PC-9 (cell line): ENCODE measurements at regions not wholly inside any gene's neighbourhood (a gene's known extent, or its start where the extent isn't known, plus 50 kb on each side); places are given as distances from the start of the nearest gene placed in this dataset.

Source experiments
- BruUV-seq: library from RNA; stranded (reverse); fragments of 400-500 nt; replicated peaks from 2 replicates; lab custom pipeline; 2021; lab: Mats Ljungman, UMichigan
- CTCF ChIA-PET: fragments of 300-600 bp; sonication (Branson Sonifier 250); formaldehyde crosslinking; loops from one replicate; lab custom pipeline; 2022; ENCODE audit warnings: antibody characterized with exemption; lab: Charles Lee
- POLR2A ChIA-PET: fragments of 300-600 bp; sonication (Branson Sonifier 250); formaldehyde crosslinking; loops from one replicate; lab custom pipeline; 2022; ENCODE audit warnings: antibody characterized with exemption; ENCODE audit not compliant: unreplicated experiment; lab: Charles Lee
- DNase-seq, 2 experiments: peaks; one replicate each; pipeline versions ENCODE4 v3.0.0 to v3.0.0-alpha.2; 2015 to 2022; ENCODE audit warnings: mixed read lengths in 1 of 2
- H2AFZ ChIP-seq: fragments of 200-600 bp; sonication (generic); 2 replicates; pipeline ENCODE4 v1.8.1; 2017; ENCODE audit warnings: antibody characterized with exemption
- H3F3A ChIP-seq: fragments of 200-600 bp; sonication (generic); 2 replicates; pipeline ENCODE4 v1.8.1; 2017; ENCODE audit warnings: antibody characterized with exemption, mild to moderate bottlenecking, low read depth; ENCODE audit not compliant: insufficient read depth
- H3K27ac ChIP-seq: fragments of 200-600 bp; sonication (generic); 2 replicates; pipeline ENCODE4 v1.6.1; 2016; ENCODE audit warnings: mixed run types
- H3K27me3 ChIP-seq: fragments of 200-600 bp; sonication (generic); 2 replicates; pipeline ENCODE4 v1.6.1; 2016; ENCODE audit warnings: low read depth, mixed run types; ENCODE audit not compliant: insufficient read depth
- H3K36me3 ChIP-seq: fragments of 200-600 bp; sonication (generic); 2 replicates; pipeline ENCODE4 v1.6.1; 2016; ENCODE audit warnings: low read depth, mixed run types
- H3K4me1 ChIP-seq: fragments of 200-600 bp; sonication (generic); replicated peaks from 2 replicates; pipeline ENCODE4 v1.6.1; 2016; ENCODE audit warnings: mixed run types; ENCODE audit not compliant: insufficient read depth
- H3K4me2 ChIP-seq: fragments of 200-600 bp; sonication (generic); 2 replicates; pipeline ENCODE4 v1.6.1; 2017; ENCODE audit warnings: mixed run types
- H3K4me3 ChIP-seq: fragments of 200-600 bp; sonication (generic); 2 replicates; pipeline ENCODE4 v1.6.1; 2016; ENCODE audit warnings: mixed run types
- H3K79me2 ChIP-seq: fragments of 200-600 bp; sonication (generic); 2 replicates; pipeline ENCODE4 v1.6.1; 2017; ENCODE audit warnings: low read depth, mixed run types
- H3K9me2 ChIP-seq: fragments of 200-600 bp; sonication (generic); 2 replicates; pipeline ENCODE4 v1.8.1; 2017; ENCODE audit warnings: mild to moderate bottlenecking; ENCODE audit not compliant: insufficient read depth
- H3K9me3 ChIP-seq: fragments of 200-600 bp; sonication (generic); 2 replicates; pipeline ENCODE4 v1.8.1; 2016; ENCODE audit warnings: low read depth; ENCODE audit not compliant: insufficient read depth
- H4K20me1 ChIP-seq: fragments of 200-600 bp; sonication (generic); 2 replicates; pipeline ENCODE4 v1.8.1; 2017; ENCODE audit not compliant: insufficient read depth
- CTCF ChIP-seq: fragments of 200-600 bp; sonication (generic); conservative IDR thresholded peaks from 2 replicates; pipeline ENCODE4 v1.6.1; 2017; ENCODE audit warnings: mixed run types, antibody characterized with exemption, mild to moderate bottlenecking, moderate library complexity
- EZH2 ChIP-seq: fragments of 200-600 bp; sonication (generic); IDR thresholded peaks from 2 replicates; pipeline ENCODE4 v1.8.0; 2017; ENCODE audit warnings: antibody characterized with exemption, low read depth
- intact Hi-C: fragments of 100-400 bp; cut with micrococcal nuclease; formaldehyde crosslinking; loops from one replicate; pipeline ENCODE4 v1.10.0; 2022; ENCODE audit not compliant: unreplicated experiment

- no peaks in the 10 kb centered on the region for H3K27me3 ChIP-seq
- ChIA-PET POLR2A (interaction anchor here (0.6 to 0.7 kb wide), 2 partner anchors 104 to 312 kb away, joined by 4 to 5 read pairs; no protein-coding TSS in a partner anchor), CTCF (no interaction called here)
- no peak overlapping the region for H3K4me3 ChIP-seq
- no peaks in the 10 kb centered on the region for H3K36me3 ChIP-seq
- H4K20me1 ChIP-seq = no peaks in the 10 kb centered on the region
- intact Hi-C loops = loop anchor here (10.0 kb wide), 2 partner anchors 102 to 322 kb away; no protein-coding TSS in a partner anchor
- no peaks in the 10 kb centered on the region for H3K79me2 ChIP-seq
- no peak for DNase-seq
- no peak overlapping the region for H3K27ac ChIP-seq
- peaks cover 17% of the 10 kb centered on the region for H3K4me1 ChIP-seq
- H3K9me3 ChIP-seq = no peaks in the 10 kb centered on the region
- no peak overlapping the region for H2AFZ ChIP-seq
- no peaks in the 10 kb centered on the region for H3K9me2 ChIP-seq
- no TSS peak for BruUV-seq
- TF ChIP-seq EZH2 = no peak
- TF ChIP-seq CTCF = no peak
- peaks cover 16% of the 10 kb centered on the region; the same call in 1 of the 2 replicates for H3F3A ChIP-seq
- no peak overlapping the region for H3K4me2 ChIP-seq
Measured at GRCh38 chr18:22666411-22666940, 248.8 kb upstream of the CTAGE1 start.

- TF ChIP-seq EZH2 = no peak
- TF ChIP-seq CTCF = no peak
- Histone ChIP-seq H3K4me3 (no peak overlapping the region), H3F3A (peaks cover 16% of the 10 kb centered on the region; the same call in 1 of the 2 replicates), H3K9me2 (no peaks in the 10 kb centered on the region), H3K9me3 (no peaks in the 10 kb centered on the region), H3K27me3 (no peaks in the 10 kb centered on the region), H4K20me1 (no peaks in the 10 kb centered on the region), H3K36me3 (no peaks in the 10 kb centered on the region), H3K79me2 (no peaks in the 10 kb centered on the region), H3K4me1 (peaks cover 17% of the 10 kb centered on the region), H3K4me2 (no peak overlapping the region), H3K27ac (peak overlapping the region; percentile 60), H2AFZ (no peak overlapping the region)
- BruUV-seq = no TSS peak
- no peak for DNase-seq
- ChIA-PET POLR2A (interaction anchor here (0.6 kb wide), 1 partner anchor 105 kb away, joined by 5 read pairs; no protein-coding TSS in a partner anchor), CTCF (no interaction called here)
- intact Hi-C loops = loop anchor here (10.0 kb wide), 2 partner anchors 102 to 322 kb away; no protein-coding TSS in a partner anchor
Measured at GRCh38 chr18:22667156-22667555, 249.4 kb upstream of the CTAGE1 start.

- H3F3A ChIP-seq = peaks cover 16% of the 10 kb centered on the region; the same call in 1 of the 2 replicates
- no peaks in the 10 kb centered on the region for H4K20me1 ChIP-seq
- no peaks in the 10 kb centered on the region for H3K9me2 ChIP-seq
- no peaks in the 10 kb centered on the region for H3K36me3 ChIP-seq
- ChIA-PET POLR2A (interaction anchor here (0.5 to 0.6 kb wide), 3 partner anchors 29 to 1067 kb away, joined by 4 to 7 read pairs (median 6); partner anchors contain the start of gene ESCO1), CTCF (no interaction called here)
- no peak overlapping the region for H3K4me3 ChIP-seq
- no peaks in the 10 kb centered on the region for H3K79me2 ChIP-seq
- TF ChIP-seq CTCF (no peak), EZH2 (no peak)
- BruUV-seq = TSS peak; percentile 75
- peak overlapping the region; percentile 60 for H3K27ac ChIP-seq
- intact Hi-C loops = loop anchor here (1.0 to 10.0 kb wide), 3 partner anchors 55 to 323 kb away; no protein-coding TSS in a partner anchor
- no peak overlapping the region for H2AFZ ChIP-seq
- peaks cover 17% of the 10 kb centered on the region for H3K4me1 ChIP-seq
- H3K4me2 ChIP-seq = peak overlapping the region; percentile 48
- no peaks in the 10 kb centered on the region for H3K9me3 ChIP-seq
- DNase-seq = peak; percentile 53 to 82
- H3K27me3 ChIP-seq = no peaks in the 10 kb centered on the region
Measured at GRCh38 chr18:22667616-22668422, 250.1 kb upstream of the CTAGE1 start.
